Epithelial cell of proximal tubule (primary cell): ENCODE measurements at regions not wholly inside any gene's neighbourhood (a gene's known extent, or its start where the extent isn't known, plus 50 kb on each side); places are given as distances from the start of the nearest gene placed in this dataset.

Source experiments
- DNase-seq: peaks from one replicate; pipeline ENCODE4 v3.0.0-alpha.2; 2011; ENCODE audit warnings: low read depth
- H3K4me3 ChIP-seq: 2 replicates; pipeline ENCODE4 v1.5.1; 2011; ENCODE audit warnings: low read depth, mild to moderate bottlenecking, low read length
- TF ChIP-seq, protein P1 (sequence below): conservative IDR thresholded peaks from 2 replicates; pipeline ENCODE4 v1.5.1; 2012; ENCODE audit warnings: low read depth, mild to moderate bottlenecking, low read length

- DNase-seq: no peak
- H3K4me3 ChIP-seq: no peak overlapping the region
Observed at GRCh38 chr2:15776992-15777702, 163.2 kb upstream of the MYCN start.

DNA sequence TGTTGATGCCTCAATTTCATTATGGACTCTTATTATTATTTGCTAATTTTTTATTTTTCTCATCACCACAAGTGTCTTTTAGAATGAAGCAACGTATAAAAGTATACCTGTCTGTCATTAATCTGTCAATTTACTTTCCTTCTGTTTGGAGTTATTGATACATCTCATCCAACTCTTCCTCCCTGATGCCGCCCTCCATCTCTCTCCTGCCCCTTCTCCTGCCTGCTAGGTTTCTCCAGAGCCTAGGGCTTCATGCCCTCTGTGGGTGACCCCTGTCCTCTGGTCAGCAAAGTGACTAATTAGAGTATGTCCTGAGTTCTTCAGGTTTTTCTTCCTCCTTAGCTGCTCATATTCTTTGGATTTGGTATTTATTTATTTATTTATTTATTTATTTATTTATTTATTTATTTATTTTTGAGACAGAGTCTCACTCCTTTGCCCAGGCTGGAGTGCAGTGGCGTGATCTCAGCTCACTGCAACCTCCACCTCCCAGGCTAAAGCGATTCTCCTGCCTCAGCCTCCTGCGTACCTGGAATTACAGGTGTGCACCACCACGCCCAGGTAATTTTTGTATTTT, 162.5 kb upstream of the MYCN start:
- TF ChIP-seq, protein P1, sequence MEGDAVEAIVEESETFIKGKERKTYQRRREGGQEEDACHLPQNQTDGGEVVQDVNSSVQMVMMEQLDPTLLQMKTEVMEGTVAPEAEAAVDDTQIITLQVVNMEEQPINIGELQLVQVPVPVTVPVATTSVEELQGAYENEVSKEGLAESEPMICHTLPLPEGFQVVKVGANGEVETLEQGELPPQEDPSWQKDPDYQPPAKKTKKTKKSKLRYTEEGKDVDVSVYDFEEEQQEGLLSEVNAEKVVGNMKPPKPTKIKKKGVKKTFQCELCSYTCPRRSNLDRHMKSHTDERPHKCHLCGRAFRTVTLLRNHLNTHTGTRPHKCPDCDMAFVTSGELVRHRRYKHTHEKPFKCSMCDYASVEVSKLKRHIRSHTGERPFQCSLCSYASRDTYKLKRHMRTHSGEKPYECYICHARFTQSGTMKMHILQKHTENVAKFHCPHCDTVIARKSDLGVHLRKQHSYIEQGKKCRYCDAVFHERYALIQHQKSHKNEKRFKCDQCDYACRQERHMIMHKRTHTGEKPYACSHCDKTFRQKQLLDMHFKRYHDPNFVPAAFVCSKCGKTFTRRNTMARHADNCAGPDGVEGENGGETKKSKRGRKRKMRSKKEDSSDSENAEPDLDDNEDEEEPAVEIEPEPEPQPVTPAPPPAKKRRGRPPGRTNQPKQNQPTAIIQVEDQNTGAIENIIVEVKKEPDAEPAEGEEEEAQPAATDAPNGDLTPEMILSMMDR: no peak
- DNase-seq: no peak
- no peak overlapping the region for H3K4me3 ChIP-seq

More at GRCh38 chr2:15776992-15777702, 163.2 kb upstream of the MYCN start:
- TF ChIP-seq, protein P1: no peak

DNA sequence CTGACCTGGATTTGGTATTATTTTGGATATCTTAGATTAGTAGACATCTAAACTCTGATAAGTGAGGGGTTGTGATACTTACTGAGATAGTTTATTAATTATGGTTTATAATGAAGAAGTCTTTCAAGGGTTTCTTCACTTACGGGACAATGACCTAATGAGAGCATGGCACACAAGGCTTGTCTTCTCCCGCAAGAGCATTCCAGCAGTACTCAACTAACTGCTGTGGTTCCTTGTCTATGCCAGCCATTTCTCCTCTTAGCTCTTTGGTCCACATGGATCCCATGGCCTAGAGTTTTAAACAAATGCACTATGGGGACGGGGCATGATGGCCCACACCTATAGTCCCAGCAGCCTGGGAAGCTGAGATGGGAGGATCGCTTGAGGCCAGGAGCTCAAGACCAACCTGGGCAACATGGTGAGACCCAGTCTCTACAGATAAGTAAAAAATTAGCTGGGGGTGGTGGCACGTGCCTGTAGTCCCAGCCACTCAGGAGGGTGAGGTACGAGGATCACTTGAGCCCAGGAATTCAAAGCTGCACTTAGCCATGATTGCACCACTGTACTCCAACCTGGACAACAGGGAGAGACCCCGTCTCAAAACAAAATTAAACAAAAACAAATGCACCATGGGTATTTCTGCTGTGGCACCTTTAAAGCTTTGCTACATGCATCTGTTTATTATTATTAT, 161.7 kb upstream of the MYCN start:
- DNase-seq: no peak
- H3K4me3 ChIP-seq: no peak overlapping the region
- TF ChIP-seq, protein P1: no peak

GRCh38 chr2:15779381-15780041, 160.8 kb upstream of the MYCN start:
- TF ChIP-seq, protein P1: no peak
- no peak for DNase-seq
- H3K4me3 ChIP-seq: no peak overlapping the region

- TF ChIP-seq, protein P1: no peak
- H3K4me3 ChIP-seq: no peak overlapping the region
- no peak for DNase-seq
Observed at GRCh38 chr2:15780234-15780633, 160.1 kb upstream of the MYCN start.

DNA sequence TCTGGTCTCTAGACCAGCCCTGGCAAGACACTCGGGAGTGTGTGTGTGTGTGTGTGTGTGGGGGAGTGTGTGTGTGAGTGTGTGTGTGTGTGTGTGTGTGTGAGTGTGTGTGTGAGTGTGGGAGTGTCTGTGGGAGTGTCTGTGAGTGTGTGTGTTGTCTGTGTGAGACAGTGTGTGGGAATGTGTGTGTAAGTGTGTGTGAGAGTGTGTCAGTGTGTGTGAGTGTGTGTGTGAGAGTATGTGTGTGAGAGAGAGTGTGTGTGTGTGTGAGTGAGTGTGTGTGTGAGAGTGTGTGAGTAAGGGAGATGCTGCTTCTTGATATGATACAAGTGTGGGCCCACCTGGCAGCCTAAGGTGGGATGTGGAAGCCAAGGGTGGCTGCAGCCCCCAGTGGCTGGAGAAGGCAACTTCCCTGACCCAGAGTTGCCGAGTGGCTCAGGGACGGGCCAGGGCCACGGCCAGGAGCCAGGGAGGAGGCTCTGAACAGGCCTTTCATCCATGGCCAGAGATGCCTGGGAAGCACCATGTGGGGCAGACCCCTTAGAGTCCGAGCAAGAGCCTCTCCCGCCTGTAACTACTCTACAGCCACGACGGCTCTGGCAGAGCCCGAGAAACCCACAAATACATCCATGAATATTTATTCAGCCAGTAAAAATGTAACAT, 159.3 kb upstream of the MYCN start:
- H3K4me3 ChIP-seq: no peak overlapping the region
- no peak for DNase-seq
- TF ChIP-seq, protein P1: no peak
